GM12878 (cell line): ENCODE measurements at regions not wholly inside any gene's neighbourhood (a gene's known extent, or its start where the extent isn't known, plus 50 kb on each side); places are given as distances from the start of the nearest gene placed in this dataset.

Experiments used
- ATAC-seq: fragments of 200-7000 bp; cut with Tn5 transposase; 3 replicates; pipeline ENCODE4 v1.9.1; 2020; ENCODE audit warnings: mild to moderate bottlenecking, moderate library complexity
- BruUV-seq: library from RNA; stranded (reverse); fragments of 400-500 nt; replicated peaks from 2 replicates; lab custom pipeline; 2021; lab: Mats Ljungman, UMichigan
- CTCF ChIA-PET: fragments of 300-600 bp; sonication (Branson Sonifier 250); formaldehyde crosslinking; extraction: SDS; loops from one replicate; lab custom pipeline; 2021; ENCODE audit warnings: inconsistent platforms; lab: Yijun Ruan, JAX
- POLR2A ChIA-PET: fragments of 350-600 bp; formaldehyde crosslinking; extraction: SDS; loops from one replicate; lab custom pipeline; 2021; ENCODE audit warnings: inconsistent platforms; lab: Charles Lee
- RAD21 ChIA-PET: fragments of 300-600 bp; sonication (Branson Sonifier 250); formaldehyde crosslinking; loops from one replicate; lab custom pipeline; 2023; ENCODE audit warnings: antibody characterized with exemption; ENCODE audit not compliant: unreplicated experiment; lab: Charles Lee
- SMC1A ChIA-PET: fragments of 300-600 bp; sonication (Branson Sonifier 250); formaldehyde crosslinking; loops from one replicate; lab custom pipeline; 2023; ENCODE audit not compliant: unreplicated experiment, uncharacterized antibody; lab: Charles Lee
- DNase-seq: peaks from one replicate; pipeline ENCODE4 v3.0.0-alpha.2; 2011; ENCODE audit warnings: low read depth, low spot score
- FAIRE-seq: peaks from 3 replicates; lab custom pipeline; 2011; peaks lifted over from hg19 to GRCh38; lab: Jason Lieb, UNC
- H2AFZ ChIP-seq: 2 replicates; pipeline ENCODE4 v1.6.0; 2011; ENCODE audit warnings: low read depth, low read length, control low read depth; ENCODE audit not compliant: control insufficient read depth
- H3K27ac ChIP-seq: 2 replicates; pipeline ENCODE4 v1.5.1; 2011; ENCODE audit warnings: control low read depth; ENCODE audit not compliant: control insufficient read depth, insufficient read depth
- H3K27me3 ChIP-seq, 2 experiments: replicated peaks in 1 of 2; 2 replicates each; pipeline versions ENCODE4 v1.6.0 to v1.6.1; 2011; ENCODE audit warnings: low read length in 1 of 2; ENCODE audit not compliant: control insufficient read depth in 2 of 2, insufficient read depth in 2 of 2
- H3K36me3 ChIP-seq, 2 experiments: 2 replicates each; pipeline ENCODE4 v1.5.1; 2011; ENCODE audit warnings: low read length in 1 of 2; ENCODE audit not compliant: control insufficient read depth in 2 of 2, insufficient read depth in 2 of 2
- H3K4me1 ChIP-seq: 2 replicates; pipeline ENCODE4 v1.6.1; 2011; ENCODE audit warnings: mild to moderate bottlenecking, low read length, moderate library complexity, mixed read lengths; ENCODE audit not compliant: control insufficient read depth, insufficient read depth
- H3K4me2 ChIP-seq: 2 replicates; pipeline ENCODE4 v1.6.0; 2011; ENCODE audit warnings: control low read depth; ENCODE audit not compliant: control insufficient read depth, insufficient read depth
- H3K4me3 ChIP-seq: fragments of 200-600 bp; sonication (generic); 2 replicates; pipeline ENCODE4 v1.5.1; 2016
- H3K79me2 ChIP-seq: 2 replicates; pipeline ENCODE4 v1.6.0; 2011; ENCODE audit warnings: low read length; ENCODE audit not compliant: control insufficient read depth, insufficient read depth
- H3K9ac ChIP-seq: 2 replicates; pipeline ENCODE4 v1.8.0; 2011; ENCODE audit warnings: low read length, control low read depth, mixed read lengths; ENCODE audit not compliant: control insufficient read depth, insufficient read depth
- H3K9me3 ChIP-seq: replicated peaks from 3 replicates; pipeline ENCODE4 v1.5.1; 2011; ENCODE audit warnings: mild to moderate bottlenecking, low read length; ENCODE audit not compliant: control insufficient read depth, insufficient read depth
- H4K20me1 ChIP-seq: 2 replicates; pipeline ENCODE4 v1.6.0; 2011; ENCODE audit not compliant: control insufficient read depth, insufficient read depth
- BMI1 ChIP-seq: fragments of 450-650 bp; IDR thresholded peaks from 2 replicates; pipeline ENCODE4 v1.6.1; 2016; ENCODE audit warnings: mild to moderate bottlenecking, moderate library complexity, borderline replicate concordance
- EED ChIP-seq: sonication (generic); IDR thresholded peaks from 2 replicates; pipeline ENCODE4 v1.6.1; 2016; ENCODE audit warnings: antibody characterized with exemption, low read depth
- IKZF1 ChIP-seq: fragments of 450-650 bp; conservative IDR thresholded peaks from 2 replicates; pipeline ENCODE4 v1.6.1; 2017; ENCODE audit warnings: antibody characterized with exemption, mild to moderate bottlenecking
- NR2C2 ChIP-seq: IDR thresholded peaks from 2 replicates; pipeline ENCODE4 v1.6.1; 2011; ENCODE audit warnings: borderline replicate concordance, low read depth; ENCODE audit not compliant: control insufficient read depth, insufficient read length
- NR2F1 ChIP-seq: fragments of 450-650 bp; conservative IDR thresholded peaks from 2 replicates; pipeline ENCODE4 v1.6.1; 2017; ENCODE audit warnings: mild to moderate bottlenecking
- NRF1 ChIP-seq: conservative IDR thresholded peaks from 2 replicates; pipeline ENCODE4 v1.6.1; 2011; ENCODE audit warnings: mild to moderate bottlenecking, low read depth, low read length, improper control_type of control experiment
- PAX5 ChIP-seq: IDR thresholded peaks from 2 replicates; pipeline ENCODE4 v1.6.1; 2011; ENCODE audit warnings: low read depth, low read length, borderline replicate concordance
- RCOR1 ChIP-seq: conservative IDR thresholded peaks from 2 replicates; pipeline ENCODE4 v1.6.1; 2012; ENCODE audit warnings: low read depth, low read length, improper control_type of control experiment
- RFX5 ChIP-seq: IDR thresholded peaks from 2 replicates; pipeline ENCODE4 v1.6.1; 2011; ENCODE audit warnings: low read depth, low read length, improper control_type of control experiment
- SIX5 ChIP-seq: IDR thresholded peaks from 2 replicates; pipeline ENCODE4 v1.6.1; 2011; ENCODE audit warnings: mild to moderate bottlenecking, low read depth, low read length, moderate library complexity; ENCODE audit not compliant: severe bottlenecking
- SMAD5 ChIP-seq: IDR thresholded peaks from 2 replicates; pipeline ENCODE4 v1.6.1; 2016; ENCODE audit warnings: antibody characterized with exemption, low read depth
- SUPT20H ChIP-seq: IDR thresholded peaks from 2 replicates; pipeline ENCODE4 v1.6.1; 2011; ENCODE audit warnings: low read depth, mild to moderate bottlenecking, low read length, moderate library complexity, borderline replicate concordance; ENCODE audit not compliant: control insufficient read depth
- TCF7 ChIP-seq: IDR thresholded peaks from 2 replicates; pipeline ENCODE4 v1.6.1; 2014; ENCODE audit warnings: antibody characterized with exemption, borderline replicate concordance
- ZSCAN29 ChIP-seq: fragments of 450-650 bp; IDR thresholded peaks from 2 replicates; pipeline ENCODE4 v1.6.1; 2017; ENCODE audit warnings: mild to moderate bottlenecking, moderate library complexity
- WGBS: methylation state at CpG from one replicate; pipeline ENCODE4 v1.1.6; 2016; ENCODE audit warnings: low lambda C conversion rate; ENCODE audit not compliant: insufficient replicate concordance, insufficient coverage; ENCODE audit errors: missing lambda C conversion rate; 5-methylcytosine and 5-hydroxymethylcytosine counted together
- in situ Hi-C: fragments of 300-500 bp; cut with MboI; formaldehyde crosslinking; loops from 9 replicates; pipeline ENCODE4 v1.14.3; 2018; ENCODE audit warnings: mixed read lengths
- intact Hi-C: fragments of 100-400 bp; cut with micrococcal nuclease; formaldehyde crosslinking; loops from one replicate; pipeline ENCODE4 v1.14.2; 2022; ENCODE audit not compliant: unreplicated experiment
- TF ChIP-seq, protein P1 (sequence below): fragments of 450-650 bp; IDR thresholded peaks from 2 replicates; pipeline ENCODE4 v1.6.1; 2017; ENCODE audit warnings: antibody characterized with exemption, mild to moderate bottlenecking, moderate library complexity

DNA sequence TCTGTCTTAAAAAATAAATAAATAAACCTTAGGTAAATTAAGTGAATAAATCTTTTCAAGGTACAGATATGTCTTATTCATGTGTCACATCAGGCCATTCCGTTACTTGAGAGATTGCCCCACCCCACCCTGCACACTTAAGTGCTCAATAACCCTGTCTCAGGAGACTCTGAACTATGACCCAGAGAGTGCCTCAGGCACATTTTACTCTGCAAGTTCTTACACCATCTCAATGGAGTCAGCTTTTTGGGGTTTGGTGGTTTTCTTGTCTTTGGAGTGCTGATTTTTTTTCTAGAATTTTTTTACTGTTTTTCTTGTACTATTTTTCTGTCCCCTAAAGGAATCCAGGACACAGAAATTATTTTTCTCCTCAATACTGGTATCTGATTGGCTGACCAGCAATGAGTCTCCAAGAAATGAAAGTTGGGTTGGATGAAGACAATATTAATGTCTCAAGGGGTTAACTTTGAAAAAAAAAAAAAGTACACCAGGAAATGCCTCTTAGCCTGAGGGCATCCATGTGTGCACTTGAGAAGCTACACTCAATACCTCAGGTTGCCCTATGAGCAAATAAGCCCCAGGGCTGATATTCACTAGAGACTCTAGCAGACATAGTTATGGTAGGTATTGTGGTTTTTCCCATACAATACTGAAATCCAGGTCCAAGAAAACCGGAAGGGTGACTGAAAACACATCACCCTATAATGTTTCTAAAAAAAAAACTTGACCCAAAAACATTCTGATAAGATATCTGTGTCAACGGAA lies 114.6 kb upstream of the ZNF91 start:
- intact Hi-C loops (no loop called here), in situ Hi-C loops (no loop called here)
- no peak for TF ChIP-seq IKZF1
- TF ChIP-seq SIX5: no peak
- TF ChIP-seq RFX5: no peak
- no peak for TF ChIP-seq NR2F1
- no peak for TF ChIP-seq EED
- TF ChIP-seq TCF7: no peak
- TF ChIP-seq SUPT20H: no peak
- no peak for TF ChIP-seq ZSCAN29
- TF ChIP-seq RCOR1: no peak
- no peak for TF ChIP-seq BMI1
- TF ChIP-seq NRF1: no peak
- TF ChIP-seq NR2C2: no peak
- TF ChIP-seq, protein P1, sequence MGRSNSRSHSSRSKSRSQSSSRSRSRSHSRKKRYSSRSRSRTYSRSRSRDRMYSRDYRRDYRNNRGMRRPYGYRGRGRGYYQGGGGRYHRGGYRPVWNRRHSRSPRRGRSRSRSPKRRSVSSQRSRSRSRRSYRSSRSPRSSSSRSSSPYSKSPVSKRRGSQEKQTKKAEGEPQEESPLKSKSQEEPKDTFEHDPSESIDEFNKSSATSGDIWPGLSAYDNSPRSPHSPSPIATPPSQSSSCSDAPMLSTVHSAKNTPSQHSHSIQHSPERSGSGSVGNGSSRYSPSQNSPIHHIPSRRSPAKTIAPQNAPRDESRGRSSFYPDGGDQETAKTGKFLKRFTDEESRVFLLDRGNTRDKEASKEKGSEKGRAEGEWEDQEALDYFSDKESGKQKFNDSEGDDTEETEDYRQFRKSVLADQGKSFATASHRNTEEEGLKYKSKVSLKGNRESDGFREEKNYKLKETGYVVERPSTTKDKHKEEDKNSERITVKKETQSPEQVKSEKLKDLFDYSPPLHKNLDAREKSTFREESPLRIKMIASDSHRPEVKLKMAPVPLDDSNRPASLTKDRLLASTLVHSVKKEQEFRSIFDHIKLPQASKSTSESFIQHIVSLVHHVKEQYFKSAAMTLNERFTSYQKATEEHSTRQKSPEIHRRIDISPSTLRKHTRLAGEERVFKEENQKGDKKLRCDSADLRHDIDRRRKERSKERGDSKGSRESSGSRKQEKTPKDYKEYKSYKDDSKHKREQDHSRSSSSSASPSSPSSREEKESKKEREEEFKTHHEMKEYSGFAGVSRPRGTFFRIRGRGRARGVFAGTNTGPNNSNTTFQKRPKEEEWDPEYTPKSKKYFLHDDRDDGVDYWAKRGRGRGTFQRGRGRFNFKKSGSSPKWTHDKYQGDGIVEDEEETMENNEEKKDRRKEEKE: no peak
- TF ChIP-seq SMAD5: no peak
- no peak for TF ChIP-seq PAX5
- ATAC-seq (no peak), FAIRE-seq (no peak), DNase-seq (no peak)
- ChIA-PET CTCF (no interaction called here), RAD21 (no interaction called here), SMC1A (no interaction called here), POLR2A (no interaction called here)
- Histone ChIP-seq H3K79me2 (no peaks in the 10 kb centered on the region), H3K27ac (no peak overlapping the region), H2AFZ (no peak overlapping the region), H3K36me3 (no peaks in the 10 kb centered on the region), H3K27me3 (no peaks in the 10 kb centered on the region), H3K9me3 (no peaks in the 10 kb centered on the region), H3K4me3 (no peak overlapping the region), H3K9ac (no peak overlapping the region), H3K4me1 (no peaks in the 10 kb centered on the region), H4K20me1 (no peaks in the 10 kb centered on the region), H3K4me2 (no peak overlapping the region)
- WGBS: 0% methylated on average over 3 of the region's 3 CpGs
- no TSS peak for BruUV-seq
